Inferior parietal cortex (tissue), 1 donor: ENCODE measurements at regions not wholly inside any gene's neighbourhood (a gene's known extent, or its start where the extent isn't known, plus 50 kb on each side); places are given as distances from the start of the nearest gene placed in this dataset.
A peak's percentile ranks its signal among the peaks of the same experiment; 100 is the strongest.

Experiments
- DNase-seq: peaks from one replicate; pipeline ENCODE4 v3.0.0-alpha.2; 2016; ENCODE audit errors: extremely low spot score

- no peak for DNase-seq
These were observed 207.0 kb downstream of the GPAM start for GRCh38 chr10:111976557-111976956.

GRCh38 chr10:111984057-111984456 is 199.5 kb downstream of the GPAM start:
- no peak for DNase-seq

GRCh38 chr10:111986079-111986478 is 197.5 kb downstream of the GPAM start:
- DNase-seq = peak; percentile 42

GRCh38 chr10:111988646-111989045 is 194.9 kb downstream of the GPAM start:
- DNase-seq = no peak

- peak; percentile 11 for DNase-seq
These were observed 194.2 kb downstream of the GPAM start for GRCh38 chr10:111989136-111989911.

- no peak for DNase-seq
These were observed 192.8 kb downstream of the GPAM start for GRCh38 chr10:111990734-111991133.

- DNase-seq = no peak
These were observed 190.2 kb downstream of the GPAM start for GRCh38 chr10:111993321-111993720.

GRCh38 chr10:111993872-111994426 is 189.6 kb downstream of the GPAM start:
- DNase-seq = no peak

GRCh38 chr10:111996103-111996502 is 187.5 kb downstream of the GPAM start:
- DNase-seq = no peak

GRCh38 chr10:111998728-111999127 is 184.8 kb downstream of the GPAM start:
- DNase-seq = no peak

GRCh38 chr10:111999205-111999914 is 184.2 kb downstream of the GPAM start:
- no peak for DNase-seq

- no peak for DNase-seq
These were observed 183.7 kb downstream of the GPAM start for GRCh38 chr10:111999915-112000302.

GRCh38 chr10:112000466-112000865 is 183.1 kb downstream of the GPAM start:
- no peak for DNase-seq

- no peak for DNase-seq
These were observed 181.4 kb downstream of the GPAM start for GRCh38 chr10:112002206-112002605.

- DNase-seq = no peak
These were observed 179.5 kb downstream of the GPAM start for GRCh38 chr10:112004075-112004474.

GRCh38 chr10:112005044-112005443 is 178.5 kb downstream of the GPAM start:
- DNase-seq = no peak

GRCh38 chr10:112006407-112006806 is 177.2 kb downstream of the GPAM start:
- no peak for DNase-seq

- no peak for DNase-seq
These were observed 176.7 kb downstream of the GPAM start for GRCh38 chr10:112006831-112007230.

GRCh38 chr10:112022196-112022595 is 161.4 kb downstream of the GPAM start:
- no peak for DNase-seq

- DNase-seq = no peak
These were observed 159.5 kb downstream of the GPAM start for GRCh38 chr10:112024079-112024478.

GRCh38 chr10:112025228-112025627 is 158.3 kb downstream of the GPAM start:
- no peak for DNase-seq

- no peak for DNase-seq
These were observed 157.1 kb downstream of the GPAM start for GRCh38 chr10:112026438-112026837.

- no peak for DNase-seq
These were observed 155.8 kb downstream of the GPAM start for GRCh38 chr10:112027731-112028280.
